NCI-H1694 treated with DMSO at 0.1 percent for 48 hours (cell line): ENCODE measurements at regions not wholly inside any gene's neighbourhood (a gene's known extent, or its start where the extent isn't known, plus 50 kb on each side); places are given as distances from the start of the nearest gene placed in this dataset.

ENCODE experiments used
- DNase-seq: peaks from one replicate; lab custom pipeline; 2025; lab: John Stamatoyannopoulos, UW

DNA sequence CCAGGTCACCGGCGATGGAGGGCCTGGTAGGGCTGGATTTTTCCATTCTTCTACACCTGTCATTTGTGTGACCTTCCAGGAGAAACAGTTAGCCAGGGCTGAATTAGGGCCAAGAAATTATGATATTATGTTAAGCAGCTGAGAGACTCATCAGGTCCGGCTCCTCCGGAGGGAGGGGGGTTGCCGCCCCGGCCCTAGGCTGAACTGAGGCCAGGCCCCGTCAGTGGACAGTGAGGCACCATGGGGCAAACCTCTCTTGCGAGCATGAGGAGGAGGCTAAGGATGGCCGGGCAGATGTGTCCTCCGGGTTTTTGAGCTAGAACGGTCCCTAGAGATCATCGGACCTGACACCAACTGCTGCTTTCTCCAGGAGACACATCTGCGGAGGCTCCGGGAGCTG lies 150.1 kb downstream of the SOX11 start:
- DNase-seq, result no peak

DNA sequence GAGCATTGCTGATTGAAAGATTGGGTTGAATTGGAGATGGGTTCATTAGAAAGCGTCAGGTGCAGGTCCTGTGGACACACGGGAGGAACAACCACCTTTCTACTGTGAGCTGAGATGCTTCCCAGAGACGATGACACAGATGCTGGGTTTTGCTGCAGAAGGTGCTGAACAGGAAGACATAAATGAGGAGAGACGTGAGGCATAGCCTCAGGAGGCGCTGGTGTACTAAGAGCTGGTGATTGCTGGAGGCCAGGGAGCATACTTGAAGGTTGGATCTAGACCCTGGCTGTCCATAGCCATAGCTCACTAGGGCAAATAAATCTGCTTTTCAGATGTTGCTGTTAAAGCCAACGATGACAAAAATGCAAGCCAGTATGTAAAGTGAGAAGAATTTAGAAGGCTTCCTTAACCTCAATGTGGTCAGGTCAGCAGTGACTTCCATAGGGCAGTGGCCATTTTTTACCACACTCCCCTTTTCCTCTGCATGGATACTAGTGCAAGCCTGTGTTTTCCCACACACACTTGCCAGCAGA lies 153.7 kb downstream of the SOX11 start:
- DNase-seq, result no peak

DNA sequence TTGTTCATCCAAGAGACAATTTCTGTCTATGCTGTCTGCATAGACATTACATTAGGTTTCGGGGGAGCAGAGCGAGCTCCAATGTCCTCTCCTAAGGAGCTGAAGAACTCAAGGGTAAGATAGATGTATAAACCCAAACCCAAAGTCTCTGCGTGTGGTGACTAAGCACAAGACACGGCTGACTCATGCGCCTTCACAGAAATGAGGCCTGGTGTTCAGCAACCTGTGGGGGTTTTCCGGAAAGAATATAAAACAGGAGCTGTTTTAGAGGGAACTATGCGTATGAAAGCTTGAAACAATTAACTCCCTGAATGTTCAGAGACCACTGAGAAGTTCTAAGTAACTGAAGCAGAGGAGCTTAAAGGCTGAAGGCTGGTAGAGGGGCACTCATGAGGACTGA lies 154.7 kb downstream of the SOX11 start:
- no peak for DNase-seq

- no peak for DNase-seq
Observed at GRCh38 chr2:5849562-5849961, 157.4 kb downstream of the SOX11 start.

DNA sequence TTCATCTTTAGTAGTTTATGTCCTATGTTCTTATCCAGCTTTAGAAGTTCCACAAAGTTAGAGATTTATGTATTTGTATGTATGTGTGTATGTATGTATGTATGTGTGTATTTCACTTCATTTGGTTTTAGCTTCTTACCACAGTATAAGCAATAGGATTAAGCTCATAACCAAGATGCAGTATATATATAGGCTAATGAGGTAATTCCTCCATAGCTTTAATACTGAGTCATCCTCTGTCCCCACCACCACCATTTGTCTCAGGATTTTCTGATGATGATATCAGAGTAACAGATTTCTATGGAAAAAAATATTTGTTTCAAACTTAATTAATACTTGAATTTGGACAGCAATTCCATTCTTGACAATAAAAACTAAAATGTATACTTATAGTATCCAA lies 159.2 kb downstream of the SOX11 start:
- no peak for DNase-seq

GRCh38 chr2:5854797-5855196 lies 162.6 kb downstream of the SOX11 start:
- DNase-seq, result no peak

GRCh38 chr2:5867056-5867455 lies 174.9 kb downstream of the SOX11 start:
- no peak for DNase-seq

- no peak for DNase-seq
Observed at GRCh38 chr2:5868931-5869330, 176.7 kb downstream of the SOX11 start.

DNA sequence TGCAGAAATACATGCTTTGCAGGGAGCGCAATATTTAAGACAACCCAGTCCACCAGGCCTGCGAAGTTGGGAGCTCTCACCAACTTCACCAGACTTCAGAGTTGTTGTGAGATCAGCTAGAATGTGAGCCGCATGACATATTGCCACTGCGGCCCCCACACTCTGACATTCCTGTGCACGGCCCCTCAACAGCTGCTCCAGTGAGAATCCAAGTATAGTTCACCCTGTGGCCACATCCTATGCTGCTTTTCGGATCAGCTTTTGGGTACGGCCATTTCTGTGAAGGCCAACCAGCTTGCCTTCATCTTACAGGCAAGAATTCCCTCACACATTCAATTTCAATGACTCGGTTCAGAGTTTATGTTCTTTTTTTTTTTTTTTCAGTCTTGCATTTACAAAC lies 177.8 kb downstream of the SOX11 start:
- no peak for DNase-seq

DNA sequence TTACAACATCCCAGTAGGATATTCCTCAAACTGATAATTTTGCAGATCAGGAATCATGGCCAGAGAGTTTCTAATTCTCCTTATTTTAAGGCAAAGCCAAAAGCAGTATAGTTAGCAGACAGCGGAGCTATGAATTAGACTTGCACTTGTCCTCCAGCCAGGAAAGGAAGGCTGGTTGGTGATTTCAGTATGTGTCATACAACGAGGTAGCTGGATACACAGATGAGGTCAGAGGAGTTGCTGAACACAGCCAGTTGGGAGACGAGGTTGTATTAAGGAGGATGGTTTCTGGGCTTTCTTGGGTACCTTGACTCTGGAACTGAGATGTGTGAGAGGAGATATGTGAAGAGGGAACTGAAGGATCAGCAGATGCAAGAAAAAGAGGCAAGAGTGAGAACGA lies 185.2 kb downstream of the SOX11 start:
- no peak for DNase-seq

- no peak for DNase-seq
Observed at GRCh38 chr2:5885451-5886173, 193.4 kb downstream of the SOX11 start.

DNA sequence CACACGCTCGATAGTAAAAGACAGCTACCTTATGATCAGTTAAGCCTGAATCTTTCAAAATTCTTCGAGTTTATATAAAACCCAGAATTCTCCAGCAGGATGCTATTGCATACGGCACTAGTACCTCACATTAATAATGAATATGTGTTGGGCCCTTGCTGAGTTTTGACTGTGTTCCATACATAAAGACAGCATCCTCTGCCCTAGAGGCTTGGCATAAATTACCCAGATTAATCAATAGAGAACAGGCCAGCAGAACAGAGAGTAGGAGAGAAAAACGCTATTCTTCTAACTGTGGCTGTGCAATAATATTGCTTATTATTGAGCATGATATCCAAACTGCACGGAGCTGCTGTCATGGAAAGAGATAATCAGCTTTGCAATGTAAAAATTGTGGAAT lies 194.3 kb downstream of the SOX11 start:
- no peak for DNase-seq

GRCh38 chr2:5888126-5888525 lies 195.9 kb downstream of the SOX11 start:
- DNase-seq, result no peak

DNA sequence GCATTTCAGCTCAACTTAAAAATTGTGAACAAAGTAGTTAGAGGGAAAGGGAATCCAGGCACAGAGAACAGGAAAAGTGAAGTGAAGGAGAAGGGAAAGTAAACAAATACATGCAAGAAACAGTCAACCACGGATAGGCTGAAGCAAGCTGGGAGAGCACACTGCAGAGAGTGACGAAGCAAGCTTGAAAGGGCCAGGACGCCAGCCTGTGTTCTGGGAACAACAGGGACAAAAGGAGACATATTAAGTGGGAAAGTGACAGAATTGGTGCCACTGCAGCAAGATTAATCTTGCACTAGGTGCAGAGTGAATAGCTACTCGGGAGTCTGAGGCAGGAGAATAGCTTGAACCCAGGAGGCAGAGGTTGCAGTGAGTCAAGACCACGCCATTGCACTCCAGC lies 197.3 kb downstream of the SOX11 start:
- no peak for DNase-seq

GRCh38 chr2:5894355-5894754 lies 202.2 kb downstream of the SOX11 start:
- no peak for DNase-seq

GRCh38 chr2:5895284-5895683 lies 203.1 kb downstream of the SOX11 start:
- no peak for DNase-seq

- no peak for DNase-seq
Observed at GRCh38 chr2:5897249-5897648, 205.1 kb downstream of the SOX11 start.

DNA sequence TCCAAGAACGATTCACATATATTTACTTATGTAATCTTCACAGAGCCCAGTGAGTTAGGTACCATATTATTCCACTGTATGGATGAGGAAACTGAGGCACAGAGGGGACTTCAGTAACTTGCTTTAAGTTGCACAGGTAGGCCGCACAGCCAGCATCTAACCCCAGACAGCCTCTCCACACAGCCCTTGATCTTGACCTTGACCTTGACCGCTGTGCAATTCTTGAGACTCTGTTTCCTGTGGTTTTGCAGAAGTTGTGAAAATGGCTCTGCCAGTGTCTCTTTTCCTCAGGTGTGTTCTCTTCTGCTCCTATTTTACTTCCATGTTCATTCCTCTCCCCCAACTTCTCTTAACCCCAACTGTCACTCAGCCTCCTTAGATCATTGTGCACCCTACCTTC lies 206.5 kb downstream of the SOX11 start:
- DNase-seq, result no peak

DNA sequence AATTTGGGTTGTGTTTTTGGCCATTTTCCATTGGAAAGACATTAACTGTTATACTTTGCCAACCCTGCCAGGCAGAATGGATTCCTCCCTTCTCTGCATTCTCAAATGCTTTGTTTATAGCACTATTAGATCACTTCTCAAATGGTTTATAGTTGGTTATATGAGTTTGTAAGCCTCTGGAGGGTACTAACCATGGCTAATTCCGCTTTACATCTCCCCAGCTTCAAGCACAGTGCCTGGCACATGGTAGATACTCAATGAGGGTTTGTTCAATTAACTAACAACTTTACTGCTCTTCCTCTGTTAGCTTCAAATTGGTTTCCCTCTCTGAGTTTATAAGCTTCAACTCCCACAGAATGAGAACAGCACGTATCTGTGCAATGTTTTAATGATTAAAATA lies 213.5 kb downstream of the SOX11 start:
- no peak for DNase-seq

- no peak for DNase-seq
Observed at GRCh38 chr2:5908071-5908470, 215.9 kb downstream of the SOX11 start.

GRCh38 chr2:5911718-5912117 lies 219.5 kb downstream of the SOX11 start:
- DNase-seq, result no peak

DNA sequence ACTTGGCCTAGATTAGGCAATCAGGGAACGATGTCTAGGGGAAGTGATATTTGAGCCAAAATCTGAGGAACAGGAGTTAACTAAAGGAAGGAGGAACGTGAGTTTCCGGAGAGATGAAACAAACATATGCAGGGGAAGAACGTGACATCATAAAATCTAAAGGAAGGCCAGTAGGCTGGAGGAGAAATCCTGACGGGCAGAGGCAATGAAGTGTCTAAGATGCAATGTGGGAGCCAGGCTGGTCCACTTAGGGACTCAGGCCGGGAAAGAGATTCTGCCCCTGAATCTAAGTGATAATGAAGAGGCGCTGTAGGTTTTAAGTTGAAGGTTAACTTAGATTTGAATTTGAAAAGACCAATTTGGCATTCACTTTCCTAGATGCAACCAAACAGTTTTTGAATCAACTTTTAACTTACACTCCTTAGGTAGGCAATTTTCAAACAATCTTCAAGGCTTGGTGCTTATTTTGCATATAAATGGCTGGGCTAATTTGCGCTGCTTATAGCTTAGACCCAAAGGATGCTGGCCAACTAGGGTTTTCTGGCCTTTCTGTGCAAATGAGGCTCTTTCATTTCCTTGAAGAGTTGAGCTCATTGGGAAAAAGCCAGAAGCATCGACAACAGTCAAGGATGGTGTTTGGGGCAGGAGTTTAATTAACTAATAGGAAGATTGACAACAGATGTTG lies 221.7 kb downstream of the SOX11 start:
- DNase-seq, result no peak

DNA sequence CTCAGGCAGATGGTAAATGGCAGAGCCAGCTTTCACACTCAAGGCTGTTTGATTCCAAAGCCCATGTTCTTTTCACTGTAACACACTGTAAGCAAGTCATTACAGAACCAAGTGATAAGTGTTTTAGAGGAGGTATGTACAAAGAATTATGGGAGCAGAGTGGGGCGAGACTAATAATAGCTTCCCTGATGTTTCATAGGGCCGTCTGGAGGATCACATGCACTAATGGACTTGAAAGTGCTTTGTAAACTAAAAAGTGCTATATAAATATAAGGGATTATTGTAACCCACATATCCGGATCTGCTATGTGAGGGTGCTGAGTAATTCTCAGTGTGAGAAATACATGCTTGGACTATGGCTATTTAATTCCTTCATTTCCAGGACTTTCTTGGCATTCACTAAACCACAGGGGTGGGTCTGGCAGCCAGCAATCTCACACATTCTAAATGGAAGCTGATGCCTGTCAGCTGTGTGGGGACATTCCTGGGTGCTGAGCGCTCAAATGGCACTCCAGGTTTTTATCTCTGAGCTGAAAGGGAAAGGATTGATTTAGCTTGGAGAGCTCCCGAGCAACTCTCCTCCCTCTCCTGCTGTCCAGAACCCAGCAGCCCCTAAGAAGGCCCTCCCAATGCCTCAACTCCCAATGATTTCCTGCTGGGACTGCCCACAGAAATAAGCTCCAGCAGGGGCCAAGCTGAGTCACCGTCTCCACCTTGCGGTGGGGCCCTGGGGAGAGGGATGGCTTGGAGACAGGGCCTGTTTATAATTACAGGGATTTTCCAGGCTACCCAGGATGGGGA lies 222.8 kb downstream of the SOX11 start:
- DNase-seq, result no peak
